GM23338 (cell line): ENCODE measurements at regions not wholly inside any gene's neighbourhood (a gene's known extent, or its start where the extent isn't known, plus 50 kb on each side); places are given as distances from the start of the nearest gene placed in this dataset.

ENCODE experiments used
- ATAC-seq: fragments of 200-7000 bp; cut with Tn5 transposase; 3 replicates; pipeline ENCODE4 v1.9.1; 2020
- DNase-seq: peaks from one replicate; pipeline ENCODE4 v3.0.0-alpha.2; 2015; ENCODE audit warnings: low spot score
- H2AFZ ChIP-seq: fragments of 200-600 bp; sonication (generic); 2 replicates; pipeline ENCODE4 v1.8.0; 2016; ENCODE audit warnings: antibody characterized with exemption, mild to moderate bottlenecking, moderate library complexity
- H3F3A ChIP-seq: fragments of 200-600 bp; sonication (generic); replicated peaks from 2 replicates; pipeline ENCODE4 v1.8.0; 2017; ENCODE audit warnings: antibody characterized with exemption, mixed run types, low read depth
- H3K27ac ChIP-seq: fragments of 200-600 bp; sonication (generic); 2 replicates; pipeline ENCODE4 v1.6.1; 2016; ENCODE audit warnings: low read depth
- H3K27me3 ChIP-seq: fragments of 200-600 bp; sonication (generic); 2 replicates; pipeline ENCODE4 v1.8.0; 2016; ENCODE audit warnings: mild to moderate bottlenecking, mixed run types, moderate library complexity; ENCODE audit not compliant: insufficient read depth
- H3K36me3 ChIP-seq: fragments of 200-600 bp; sonication (generic); 2 replicates; pipeline ENCODE4 v1.8.0; 2016; ENCODE audit warnings: mild to moderate bottlenecking; ENCODE audit not compliant: insufficient read depth
- H3K4me1 ChIP-seq: fragments of 200-600 bp; sonication (generic); 2 replicates; pipeline ENCODE4 v1.8.0; 2016; ENCODE audit warnings: mild to moderate bottlenecking, moderate library complexity; ENCODE audit not compliant: insufficient read depth
- H3K4me2 ChIP-seq: fragments of 200-600 bp; sonication (generic); 2 replicates; pipeline ENCODE4 v1.7.1; 2017; ENCODE audit warnings: mixed run types
- H3K4me3 ChIP-seq: fragments of 200-600 bp; sonication (generic); 2 replicates; pipeline ENCODE4 v1.6.1; 2016; ENCODE audit warnings: mixed run types
- H3K79me2 ChIP-seq: fragments of 200-600 bp; sonication (generic); replicated peaks from 2 replicates; pipeline ENCODE4 v1.8.0; 2017; ENCODE audit warnings: mild to moderate bottlenecking; ENCODE audit not compliant: insufficient read depth
- H3K9me2 ChIP-seq: fragments of 200-600 bp; sonication (generic); 2 replicates; pipeline ENCODE4 v1.8.0; 2017; ENCODE audit not compliant: insufficient read depth
- H4K20me1 ChIP-seq: fragments of 200-600 bp; sonication (generic); replicated peaks from 2 replicates; pipeline ENCODE4 v1.8.0; 2017; ENCODE audit warnings: mild to moderate bottlenecking; ENCODE audit not compliant: insufficient read depth
- H3K27ac Mint-ChIP-seq: 2 replicates; pipeline ENCODE4 v1.8.0; 2020; ENCODE audit warnings: inconsistent platforms, mild to moderate bottlenecking, moderate library complexity, mixed read lengths
- H3K27me3 Mint-ChIP-seq: 3 replicates; pipeline ENCODE4 v1.8.0; 2022; ENCODE audit warnings: low read depth, mild to moderate bottlenecking, moderate library complexity, mixed read lengths, inconsistent platforms; ENCODE audit not compliant: insufficient read depth, poor library complexity
- H3K36me3 Mint-ChIP-seq: 3 replicates; pipeline ENCODE4 v1.8.0; 2021; ENCODE audit warnings: low read depth, mild to moderate bottlenecking, inconsistent platforms, moderate library complexity, mixed read lengths
- H3K4me1 Mint-ChIP-seq: 3 replicates; pipeline ENCODE4 v1.8.0; 2020; ENCODE audit warnings: mild to moderate bottlenecking, inconsistent platforms, mixed read lengths
- H3K4me3 Mint-ChIP-seq: 3 replicates; pipeline ENCODE4 v1.8.0; 2021; ENCODE audit warnings: moderate library complexity, mild to moderate bottlenecking, inconsistent platforms, mixed read lengths
- H3K9me3 Mint-ChIP-seq: 3 replicates; pipeline ENCODE4 v1.8.0; 2020; ENCODE audit warnings: moderate library complexity, mild to moderate bottlenecking, inconsistent platforms, mixed read lengths
- NANOG ChIP-seq: IDR thresholded peaks from 2 replicates; pipeline ENCODE4 v1.6.1; 2016; ENCODE audit warnings: antibody characterized with exemption, borderline replicate concordance
- POLR2AphosphoS5 ChIP-seq: IDR thresholded peaks from 2 replicates; pipeline ENCODE4 v1.6.1; 2016; ENCODE audit warnings: antibody characterized with exemption, low read depth
- ZNF114 ChIP-seq: fragments of 250-450 bp; sonication (Bioruptor Pico); IDR thresholded peaks from 2 replicates; pipeline ENCODE4 v1.5.0; 2020; ENCODE audit warnings: mild to moderate bottlenecking, moderate library complexity
- ZNF331 ChIP-seq: fragments of 250-450 bp; sonication (Bioruptor Pico); IDR thresholded peaks from 2 replicates; pipeline ENCODE4 v1.5.0; 2020; ENCODE audit warnings: low read depth, mild to moderate bottlenecking, moderate library complexity
- TF ChIP-seq, protein P1 (sequence below): fragments of 250-450 bp; sonication (Bioruptor Pico); IDR thresholded peaks from 2 replicates; pipeline ENCODE4 v1.5.0; 2020; ENCODE audit warnings: mild to moderate bottlenecking, moderate library complexity
- TF ChIP-seq, protein P2 (sequence below), 2 experiments: fragments of 200-600 bp in 1 of 2; sonication (generic) in 1 of 2; conservative IDR thresholded peaks; 2 replicates each; pipeline versions ENCODE4 v1.5.1 to v1.6.1; 2016 to 2017; ENCODE audit warnings: antibody characterized with exemption in 2 of 2, low read depth in 2 of 2, mild to moderate bottlenecking in 2 of 2, moderate library complexity in 1 of 2

DNA sequence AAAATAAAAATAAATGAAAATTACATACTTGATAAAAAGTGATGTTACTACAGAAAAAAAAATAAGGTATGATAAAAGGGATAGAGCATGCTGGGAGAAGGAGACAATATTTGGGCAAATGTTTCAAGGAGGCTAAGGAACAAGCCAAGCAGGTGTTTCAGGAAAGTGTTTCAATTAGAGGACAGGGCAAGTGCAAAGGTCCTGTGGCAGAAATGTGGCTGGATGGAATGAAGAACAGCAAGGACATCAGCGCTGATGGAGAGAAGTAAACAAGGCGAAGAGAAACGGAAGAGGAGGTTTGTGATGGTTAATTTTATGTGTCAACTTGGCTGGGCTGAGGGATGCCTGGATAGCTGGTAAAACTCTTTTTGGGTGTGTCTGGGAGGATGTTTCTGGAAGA, 331.2 kb upstream of the C16orf82 start (continued):
- TF ChIP-seq, protein P1, sequence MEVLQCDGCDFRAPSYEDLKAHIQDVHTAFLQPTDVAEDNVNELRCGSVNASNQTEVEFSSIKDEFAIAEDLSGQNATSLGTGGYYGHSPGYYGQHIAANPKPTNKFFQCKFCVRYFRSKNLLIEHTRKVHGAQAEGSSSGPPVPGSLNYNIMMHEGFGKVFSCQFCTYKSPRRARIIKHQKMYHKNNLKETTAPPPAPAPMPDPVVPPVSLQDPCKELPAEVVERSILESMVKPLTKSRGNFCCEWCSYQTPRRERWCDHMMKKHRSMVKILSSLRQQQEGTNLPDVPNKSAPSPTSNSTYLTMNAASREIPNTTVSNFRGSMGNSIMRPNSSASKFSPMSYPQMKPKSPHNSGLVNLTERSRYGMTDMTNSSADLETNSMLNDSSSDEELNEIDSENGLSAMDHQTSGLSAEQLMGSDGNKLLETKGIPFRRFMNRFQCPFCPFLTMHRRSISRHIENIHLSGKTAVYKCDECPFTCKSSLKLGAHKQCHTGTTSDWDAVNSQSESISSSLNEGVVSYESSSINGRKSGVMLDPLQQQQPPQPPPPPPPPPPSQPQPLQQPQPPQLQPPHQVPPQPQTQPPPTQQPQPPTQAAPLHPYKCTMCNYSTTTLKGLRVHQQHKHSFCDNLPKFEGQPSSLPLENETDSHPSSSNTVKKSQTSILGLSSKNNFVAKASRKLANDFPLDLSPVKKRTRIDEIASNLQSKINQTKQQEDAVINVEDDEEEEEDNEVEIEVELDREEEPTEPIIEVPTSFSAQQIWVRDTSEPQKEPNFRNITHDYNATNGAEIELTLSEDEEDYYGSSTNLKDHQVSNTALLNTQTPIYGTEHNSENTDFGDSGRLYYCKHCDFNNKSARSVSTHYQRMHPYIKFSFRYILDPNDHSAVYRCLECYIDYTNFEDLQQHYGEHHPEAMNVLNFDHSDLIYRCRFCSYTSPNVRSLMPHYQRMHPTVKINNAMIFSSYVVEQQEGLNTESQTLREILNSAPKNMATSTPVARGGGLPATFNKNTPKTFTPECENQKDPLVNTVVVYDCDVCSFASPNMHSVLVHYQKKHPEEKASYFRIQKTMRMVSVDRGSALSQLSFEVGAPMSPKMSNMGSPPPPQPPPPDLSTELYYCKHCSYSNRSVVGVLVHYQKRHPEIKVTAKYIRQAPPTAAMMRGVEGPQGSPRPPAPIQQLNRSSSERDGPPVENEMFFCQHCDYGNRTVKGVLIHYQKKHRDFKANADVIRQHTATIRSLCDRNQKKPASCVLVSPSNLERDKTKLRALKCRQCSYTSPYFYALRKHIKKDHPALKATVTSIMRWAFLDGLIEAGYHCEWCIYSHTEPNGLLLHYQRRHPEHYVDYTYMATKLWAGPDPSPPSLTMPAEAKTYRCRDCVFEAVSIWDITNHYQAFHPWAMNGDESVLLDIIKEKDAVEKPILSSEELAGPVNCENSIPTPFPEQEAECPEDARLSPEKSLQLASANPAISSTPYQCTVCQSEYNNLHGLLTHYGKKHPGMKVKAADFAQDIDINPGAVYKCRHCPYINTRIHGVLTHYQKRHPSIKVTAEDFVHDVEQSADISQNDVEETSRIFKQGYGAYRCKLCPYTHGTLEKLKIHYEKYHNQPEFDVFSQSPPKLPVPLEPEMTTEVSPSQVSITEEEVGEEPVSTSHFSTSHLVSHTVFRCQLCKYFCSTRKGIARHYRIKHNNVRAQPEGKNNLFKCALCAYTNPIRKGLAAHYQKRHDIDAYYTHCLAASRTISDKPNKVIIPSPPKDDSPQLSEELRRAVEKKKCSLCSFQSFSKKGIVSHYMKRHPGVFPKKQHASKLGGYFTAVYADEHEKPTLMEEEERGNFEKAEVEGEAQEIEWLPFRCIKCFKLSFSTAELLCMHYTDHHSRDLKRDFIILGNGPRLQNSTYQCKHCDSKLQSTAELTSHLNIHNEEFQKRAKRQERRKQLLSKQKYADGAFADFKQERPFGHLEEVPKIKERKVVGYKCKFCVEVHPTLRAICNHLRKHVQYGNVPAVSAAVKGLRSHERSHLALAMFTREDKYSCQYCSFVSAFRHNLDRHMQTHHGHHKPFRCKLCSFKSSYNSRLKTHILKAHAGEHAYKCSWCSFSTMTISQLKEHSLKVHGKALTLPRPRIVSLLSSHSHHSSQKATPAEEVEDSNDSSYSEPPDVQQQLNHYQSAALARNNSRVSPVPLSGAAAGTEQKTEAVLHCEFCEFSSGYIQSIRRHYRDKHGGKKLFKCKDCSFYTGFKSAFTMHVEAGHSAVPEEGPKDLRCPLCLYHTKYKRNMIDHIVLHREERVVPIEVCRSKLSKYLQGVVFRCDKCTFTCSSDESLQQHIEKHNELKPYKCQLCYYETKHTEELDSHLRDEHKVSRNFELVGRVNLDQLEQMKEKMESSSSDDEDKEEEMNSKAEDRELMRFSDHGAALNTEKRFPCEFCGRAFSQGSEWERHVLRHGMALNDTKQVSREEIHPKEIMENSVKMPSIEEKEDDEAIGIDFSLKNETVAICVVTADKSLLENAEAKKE (CRISPR knock-in tag) = no peak

DNA sequence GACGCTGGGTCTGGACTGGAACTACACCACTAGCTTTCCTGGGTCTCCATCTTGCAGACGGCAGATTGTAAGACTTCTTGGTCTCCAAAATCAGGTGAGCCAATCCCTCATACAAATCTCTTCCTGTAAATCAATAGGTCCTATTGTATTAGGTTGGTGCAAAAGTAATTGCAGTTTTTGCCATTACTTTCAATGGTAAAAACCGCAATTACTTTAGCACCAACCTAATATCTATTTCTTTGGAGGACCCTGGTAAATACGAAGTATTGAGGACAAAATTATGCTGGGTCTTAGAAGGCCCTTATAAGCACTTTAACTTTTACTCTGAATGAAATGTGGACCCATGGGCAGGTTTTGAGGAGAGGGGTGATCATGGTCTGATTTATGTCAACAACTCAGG, 330.6 kb upstream of the C16orf82 start:
- Histone ChIP-seq H3K27ac (no peak overlapping the region), H4K20me1 (no peaks in the 10 kb centered on the region), H3K79me2 (no peaks in the 10 kb centered on the region), H3K4me2 (no peak overlapping the region), H3K4me3 (no peak overlapping the region), H3K9me2 (no peaks in the 10 kb centered on the region), H3K27me3 (no peaks in the 10 kb centered on the region), H2AFZ (no peak overlapping the region), H3K36me3 (no peaks in the 10 kb centered on the region), H3K4me1 (peaks cover 4% of the 10 kb centered on the region; the same call in 1 of the 2 replicates), H3F3A (no peaks in the 10 kb centered on the region)
- DNase-seq (no peak), ATAC-seq (no peak)
- Mint-ChIP-seq H3K27ac (no peak overlapping the region), H3K4me3 (no peak overlapping the region), H3K27me3 (no peaks in the 10 kb centered on the region), H3K36me3 (peaks cover 7% of the 10 kb centered on the region; the same call in 2 of the 3 replicates), H3K4me1 (peaks cover 4% of the 10 kb centered on the region; the same call in 2 of the 3 replicates), H3K9me3 (peaks cover 93% of the 10 kb centered on the region)
- TF ChIP-seq, protein P1 (CRISPR knock-in tag) = no peak
- no peak for TF ChIP-seq ZNF114 (CRISPR knock-in tag)
- TF ChIP-seq POLR2AphosphoS5 = no peak
- TF ChIP-seq, protein P2, sequence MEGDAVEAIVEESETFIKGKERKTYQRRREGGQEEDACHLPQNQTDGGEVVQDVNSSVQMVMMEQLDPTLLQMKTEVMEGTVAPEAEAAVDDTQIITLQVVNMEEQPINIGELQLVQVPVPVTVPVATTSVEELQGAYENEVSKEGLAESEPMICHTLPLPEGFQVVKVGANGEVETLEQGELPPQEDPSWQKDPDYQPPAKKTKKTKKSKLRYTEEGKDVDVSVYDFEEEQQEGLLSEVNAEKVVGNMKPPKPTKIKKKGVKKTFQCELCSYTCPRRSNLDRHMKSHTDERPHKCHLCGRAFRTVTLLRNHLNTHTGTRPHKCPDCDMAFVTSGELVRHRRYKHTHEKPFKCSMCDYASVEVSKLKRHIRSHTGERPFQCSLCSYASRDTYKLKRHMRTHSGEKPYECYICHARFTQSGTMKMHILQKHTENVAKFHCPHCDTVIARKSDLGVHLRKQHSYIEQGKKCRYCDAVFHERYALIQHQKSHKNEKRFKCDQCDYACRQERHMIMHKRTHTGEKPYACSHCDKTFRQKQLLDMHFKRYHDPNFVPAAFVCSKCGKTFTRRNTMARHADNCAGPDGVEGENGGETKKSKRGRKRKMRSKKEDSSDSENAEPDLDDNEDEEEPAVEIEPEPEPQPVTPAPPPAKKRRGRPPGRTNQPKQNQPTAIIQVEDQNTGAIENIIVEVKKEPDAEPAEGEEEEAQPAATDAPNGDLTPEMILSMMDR (conservative IDR thresholded peaks at IDR 0.05; ENCODE audit: low read depth in 2 of 2) = no peak
- TF ChIP-seq ZNF331 = no peak
- no peak for TF ChIP-seq NANOG
